Erythroblast (primary cell): ENCODE measurements at regions not wholly inside any gene's neighbourhood (a gene's known extent, or its start where the extent isn't known, plus 50 kb on each side); places are given as distances from the start of the nearest gene placed in this dataset.

Experiments
- GATA1 ChIP-seq: IDR thresholded peaks from 2 replicates; pipeline ENCODE4 v1.6.1; 2011; ENCODE audit warnings: low read depth, mild to moderate bottlenecking, control low read depth, low read length, moderate library complexity
- POLR2A ChIP-seq: IDR thresholded peaks from 2 replicates; pipeline ENCODE4 v1.6.1; 2011; ENCODE audit warnings: mild to moderate bottlenecking, low read length

DNA sequence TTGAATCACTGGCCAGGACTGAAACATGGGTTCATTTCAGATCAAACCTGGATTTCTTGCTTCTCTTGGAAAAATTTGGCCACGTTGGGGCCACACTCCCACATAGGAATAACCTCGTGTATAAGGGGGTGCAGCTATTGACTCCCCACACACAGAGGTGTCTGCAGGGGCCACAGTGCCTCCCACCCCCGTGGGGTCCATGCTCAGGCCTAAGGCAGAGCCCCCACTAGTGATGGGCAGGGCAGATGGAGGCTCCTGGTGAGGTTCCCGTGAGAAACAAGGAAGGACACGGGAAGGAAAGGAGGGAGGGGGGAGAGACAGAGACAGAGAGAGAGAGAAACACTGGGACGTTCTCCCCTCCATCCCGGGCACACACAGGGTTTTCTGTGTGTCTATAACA is 230.5 kb downstream of the ERMARD start:
- TF ChIP-seq POLR2A: no peak
- TF ChIP-seq GATA1: no peak
